Common myeloid progenitor, CD34-positive (primary cell): ENCODE measurements at regions not wholly inside any gene's neighbourhood (a gene's known extent, or its start where the extent isn't known, plus 50 kb on each side); places are given as distances from the start of the nearest gene placed in this dataset.

Experiments used
- CTCF ChIA-PET: fragments of 350-600 bp; sonication (Branson Sonifier 250); formaldehyde crosslinking; loops from one replicate; lab custom pipeline; 2021; ENCODE audit warnings: antibody characterized with exemption; lab: Charles Lee
- POLR2A ChIA-PET: fragments of 350-600 bp; sonication (Branson Sonifier 250); formaldehyde crosslinking; loops from one replicate; lab custom pipeline; 2021; ENCODE audit warnings: antibody characterized with exemption; lab: Charles Lee
- DNase-seq, 3 donors: peaks; one replicate each; pipeline versions ENCODE4 v3.0.0 to v3.0.0-alpha.2; 2013
- H3K27ac ChIP-seq, 2 experiments: 1 replicate in 1 of 2; 2 replicates in 1 of 2; pipeline ENCODE4 v1.7.0; 2013; ENCODE audit warnings: inconsistent platforms in 2 of 2, low read length in 2 of 2, mild to moderate bottlenecking in 2 of 2, low read depth in 1 of 2, moderate library complexity in 1 of 2; ENCODE audit not compliant: severe bottlenecking in 2 of 2, insufficient read depth in 1 of 2, poor library complexity in 1 of 2
- H3K27me3 ChIP-seq, 5 experiments: replicated peaks in 2 of 5; 1 replicate in 3 of 5; 2 replicates in 2 of 5; pipeline versions ENCODE4 v1.6.1 to v1.7.0; 2013; ENCODE audit warnings: low read length in 4 of 5, mild to moderate bottlenecking in 2 of 5, moderate library complexity in 2 of 5, inconsistent platforms in 1 of 5; ENCODE audit not compliant: insufficient read depth in 5 of 5, control insufficient read depth in 4 of 5
- H3K36me3 ChIP-seq, 4 experiments: 1 replicate in 2 of 4; 2 replicates in 2 of 4; pipeline versions ENCODE4 v1.6.1 to v1.7.0; 2013; ENCODE audit warnings: low read length in 3 of 4, control low read depth in 1 of 4, mild to moderate bottlenecking in 1 of 4; ENCODE audit not compliant: control insufficient read depth in 4 of 4, insufficient read depth in 4 of 4
- H3K4me1 ChIP-seq, 4 experiments: 1 replicate in 3 of 4; 2 replicates in 1 of 4; pipeline versions ENCODE4 v1.6.1 to v1.7.1; 2013; ENCODE audit warnings: low read length in 3 of 4, mild to moderate bottlenecking in 3 of 4, control low read depth in 1 of 4, inconsistent platforms in 1 of 4, moderate library complexity in 1 of 4; ENCODE audit not compliant: control insufficient read depth in 4 of 4, insufficient read depth in 4 of 4; ENCODE audit errors: control extremely low read depth in 1 of 4
- H3K4me3 ChIP-seq, 7 experiments: 1 replicate in 4 of 7; 2 replicates in 3 of 7; pipeline versions ENCODE4 v1.5.1 to v1.7.0; 2013; ENCODE audit warnings: mild to moderate bottlenecking in 7 of 7, low read length in 6 of 7, moderate library complexity in 6 of 7, inconsistent platforms in 2 of 7, low read depth in 2 of 7, control low read depth in 1 of 7; ENCODE audit not compliant: insufficient read depth in 4 of 7, control insufficient read depth in 1 of 7; ENCODE audit errors: extremely low read depth in 1 of 7
- H3K9me3 ChIP-seq, 5 experiments: 1 replicate in 4 of 5; 2 replicates in 1 of 5; pipeline versions ENCODE4 v1.6.1 to v1.7.1; 2013; ENCODE audit warnings: low read length in 4 of 5, mild to moderate bottlenecking in 2 of 5, inconsistent platforms in 1 of 5, low read depth in 1 of 5, moderate library complexity in 1 of 5; ENCODE audit not compliant: control insufficient read depth in 4 of 5, insufficient read depth in 2 of 5; ENCODE audit errors: control extremely low read depth in 1 of 5
- WGBS: methylation state at CpG from one replicate; pipeline ENCODE4 v1.1.5; 2013; ENCODE audit not compliant: insufficient coverage; 5-methylcytosine and 5-hydroxymethylcytosine counted together

- WGBS: no CpG with 5 or more reads among the region's 4 CpGs
- Histone ChIP-seq H3K9me3 (no peaks in the 10 kb centered on the region), H3K4me3 (no peak overlapping the region), H3K4me1 (no peaks in the 10 kb centered on the region), H3K27me3 (no peaks in the 10 kb centered on the region), H3K36me3 (no peaks in the 10 kb centered on the region), H3K27ac (no peak overlapping the region)
- CTCF ChIA-PET: no interaction called here
- POLR2A ChIA-PET: no interaction called here
- DNase-seq: no peak
These were observed 1067.4 kb downstream of the CNTNAP5 start for GRCh38 chr2:125092276-125093009.

GRCh38 chr2:125095826-125096225 lies 1070.7 kb downstream of the CNTNAP5 start:
- Histone ChIP-seq H3K36me3 (no peaks in the 10 kb centered on the region), H3K4me3 (no peak overlapping the region), H3K4me1 (no peaks in the 10 kb centered on the region), H3K27ac (no peak overlapping the region), H3K27me3 (no peaks in the 10 kb centered on the region), H3K9me3 (no peaks in the 10 kb centered on the region)
- POLR2A ChIA-PET: interaction anchor here (0.8 kb wide), 1 partner anchor 98 kb away, joined by 3 read pairs; no protein-coding TSS in a partner anchor
- CTCF ChIA-PET: no interaction called here
- DNase-seq: no peak

GRCh38 chr2:125106710-125107109 lies 1081.6 kb downstream of the CNTNAP5 start:
- H3K27ac ChIP-seq: no peak overlapping the region
- DNase-seq: no peak
- POLR2A ChIA-PET: no interaction called here
- no peaks in the 10 kb centered on the region for H3K9me3 ChIP-seq
- H3K36me3 ChIP-seq: no peaks in the 10 kb centered on the region
- no peaks in the 10 kb centered on the region for H3K4me1 ChIP-seq
- H3K27me3 ChIP-seq: no peaks in the 10 kb centered on the region
- CTCF ChIA-PET: no interaction called here
- H3K4me3 ChIP-seq: no peak overlapping the region

- H3K9me3 ChIP-seq: no peaks in the 10 kb centered on the region
- CTCF ChIA-PET: no interaction called here
- H3K36me3 ChIP-seq: no peaks in the 10 kb centered on the region
- no peak overlapping the region for H3K27ac ChIP-seq
- H3K27me3 ChIP-seq: no peaks in the 10 kb centered on the region
- H3K4me3 ChIP-seq: no peak overlapping the region
- DNase-seq: no peak
- WGBS: no CpG with 5 or more reads among the region's 1 CpG
- H3K4me1 ChIP-seq: no peaks in the 10 kb centered on the region
- POLR2A ChIA-PET: no interaction called here
These were observed 1082.4 kb downstream of the CNTNAP5 start for GRCh38 chr2:125107446-125107845.

- Histone ChIP-seq H3K4me3 (no peak overlapping the region), H3K27me3 (no peaks in the 10 kb centered on the region), H3K4me1 (no peaks in the 10 kb centered on the region), H3K36me3 (no peaks in the 10 kb centered on the region), H3K27ac (no peak overlapping the region), H3K9me3 (no peaks in the 10 kb centered on the region)
- no peak for DNase-seq
- CTCF ChIA-PET: no interaction called here
- POLR2A ChIA-PET: no interaction called here
These were observed 1083.2 kb downstream of the CNTNAP5 start for GRCh38 chr2:125108251-125108650.

- DNase-seq: no peak
- Histone ChIP-seq H3K9me3 (peaks cover 0 to 4% (median 1%) of the 10 kb centered on the region in 5 experiments), H3K27ac (no peak overlapping the region), H3K36me3 (no peaks in the 10 kb centered on the region), H3K27me3 (no peaks in the 10 kb centered on the region), H3K4me1 (no peaks in the 10 kb centered on the region), H3K4me3 (no peak overlapping the region)
- 67% methylated on average over 1 of the region's 1 CpG for WGBS
- POLR2A ChIA-PET: no interaction called here
- CTCF ChIA-PET: no interaction called here
These were observed 1100.8 kb downstream of the CNTNAP5 start for GRCh38 chr2:125125902-125126301.

GRCh38 chr2:125160947-125161346 lies 1135.9 kb downstream of the CNTNAP5 start:
- H3K4me3 ChIP-seq: no peak overlapping the region
- ChIA-PET CTCF (no interaction called here), POLR2A (no interaction called here)
- no peaks in the 10 kb centered on the region for H3K36me3 ChIP-seq
- 100% methylated on average over 1 of the region's 3 CpGs for WGBS
- H3K27me3 ChIP-seq: no peaks in the 10 kb centered on the region
- no peaks in the 10 kb centered on the region for H3K9me3 ChIP-seq
- no peaks in the 10 kb centered on the region for H3K4me1 ChIP-seq
- no peak overlapping the region for H3K27ac ChIP-seq
- DNase-seq: no peak
